ENCODE measurements at regions not wholly inside any gene's neighbourhood (a gene's known extent, or its start where the extent isn't known, plus 50 kb on each side); places are given as distances from the start of the nearest gene placed in this dataset.
A peak's percentile ranks its signal among the peaks of the same experiment; 100 is the strongest.

DNA sequence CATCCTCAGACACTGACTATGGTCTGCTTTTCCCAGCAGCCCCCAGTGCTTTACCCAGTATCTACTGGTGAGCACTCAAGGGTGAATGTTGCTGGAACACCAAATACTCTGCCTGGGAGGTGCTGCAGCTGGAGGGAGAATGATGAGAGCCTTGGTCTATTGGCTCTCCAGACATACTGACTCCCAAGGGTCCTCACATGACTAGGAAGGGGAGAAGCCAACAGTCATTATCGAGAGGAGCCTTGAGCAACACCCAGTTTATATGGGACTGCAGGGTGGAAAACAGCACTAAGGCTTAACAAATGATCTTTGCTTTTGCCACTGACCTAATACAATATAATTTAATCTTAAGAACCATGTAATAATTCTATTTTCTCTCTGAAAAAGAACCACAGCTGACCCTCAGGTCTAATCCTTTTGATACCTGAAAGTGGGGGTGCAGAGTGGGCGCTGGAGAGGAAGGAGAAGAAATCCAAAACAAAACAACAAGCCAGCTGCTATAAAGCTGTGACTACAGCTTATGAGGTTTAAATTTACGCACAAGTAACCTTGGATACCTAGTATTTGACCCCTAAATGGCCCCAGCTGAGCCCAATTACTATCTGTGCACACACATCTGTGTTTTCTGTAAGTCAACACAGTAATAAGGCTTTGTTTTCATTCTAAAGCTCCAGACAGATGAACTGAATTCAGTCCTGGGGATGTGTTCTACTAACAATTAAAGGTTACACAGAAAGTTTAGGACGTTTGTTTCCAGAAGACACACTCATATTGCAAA, 107.8 kb upstream of the GRIP1 start:
- no peaks in the 10 kb centered on the region for H3K27me3 ChIP-seq (ENCODE audit: insufficient read depth, low read depth, low read length)
- no peak overlapping the region for H3K4me3 ChIP-seq (ENCODE audit: low read length)
- no peaks in the 10 kb centered on the region for H3F3A ChIP-seq (ENCODE audit: insufficient read depth, low read length, poor library complexity, severe bottlenecking)
- TF ChIP-seq REST (IDR thresholded peaks at IDR 0.05; ENCODE audit: borderline replicate concordance) (no peak), TAF1 (IDR thresholded peaks at IDR 0.05; ENCODE audit: low read depth) (no peak), RAD21 (conservative IDR thresholded peaks at IDR 0.05) (no peak), SMC3 (conservative IDR thresholded peaks at IDR 0.05; ENCODE audit: poor library complexity) (no peak), CTCF (IDR thresholded peaks at IDR 0.05; ENCODE audit: poor library complexity, severe bottlenecking) (no peak), EZH2 (IDR thresholded peaks at IDR 0.05; ENCODE audit: borderline replicate concordance, insufficient read depth, low read length, poor library complexity, severe bottlenecking) (no peak), MXI1 (conservative IDR thresholded peaks at IDR 0.05; ENCODE audit: poor library complexity, severe bottlenecking) (no peak), POLR2AphosphoS5 (IDR thresholded peaks at IDR 0.05) (no peak), EP300 (conservative IDR thresholded peaks at IDR 0.05; ENCODE audit: poor library complexity, severe bottlenecking) (no peak)
- H3K9ac ChIP-seq (ENCODE audit: low read length): no peak overlapping the region
- H3K9me3 ChIP-seq (ENCODE audit: low read length): no peaks in the 10 kb centered on the region
- no peaks in the 10 kb centered on the region for H3K79me2 ChIP-seq (replicated peaks; ENCODE audit: insufficient read depth, low read length)
- H2AFZ ChIP-seq (ENCODE audit: low read depth, low read length): no peak overlapping the region
- no peaks in the 10 kb centered on the region for H4K20me1 ChIP-seq (ENCODE audit: insufficient read depth)
- no peak overlapping the region for H3K4me2 ChIP-seq (ENCODE audit: low read length)
- H3K36me3 ChIP-seq (ENCODE audit: insufficient read depth, low read length): no peaks in the 10 kb centered on the region
- no peak overlapping the region for H3K27ac ChIP-seq (ENCODE audit: low read length)
- H3K9me2 ChIP-seq (ENCODE audit: insufficient read depth, low read length): no peaks in the 10 kb centered on the region

- Histone ChIP-seq H4K20me1 (ENCODE audit: insufficient read depth) (no peaks in the 10 kb centered on the region), H3K9ac (ENCODE audit: low read length) (no peak overlapping the region), H3K4me2 (ENCODE audit: low read length) (no peak overlapping the region), H3K79me2 (replicated peaks; ENCODE audit: insufficient read depth, low read length) (peaks cover 6% of the 10 kb centered on the region), H3K9me2 (ENCODE audit: insufficient read depth, low read length) (no peaks in the 10 kb centered on the region), H3K27ac (ENCODE audit: low read length) (no peak overlapping the region), H3F3A (ENCODE audit: insufficient read depth, low read length, poor library complexity, severe bottlenecking) (peaks cover 3% of the 10 kb centered on the region), H2AFZ (ENCODE audit: low read depth, low read length) (no peak overlapping the region), H3K9me3 (ENCODE audit: low read length) (no peaks in the 10 kb centered on the region), H3K36me3 (ENCODE audit: insufficient read depth, low read length) (no peaks in the 10 kb centered on the region), H3K4me3 (ENCODE audit: low read length) (peak overlapping the region; percentile 4), H3K27me3 (ENCODE audit: insufficient read depth, low read depth, low read length) (no peaks in the 10 kb centered on the region)
- TF ChIP-seq RAD21 (conservative IDR thresholded peaks at IDR 0.05): no peak
- TF ChIP-seq REST (IDR thresholded peaks at IDR 0.05; ENCODE audit: borderline replicate concordance): no peak
- no peak for TF ChIP-seq SMC3 (conservative IDR thresholded peaks at IDR 0.05; ENCODE audit: poor library complexity)
- no peak for TF ChIP-seq TAF1 (IDR thresholded peaks at IDR 0.05; ENCODE audit: low read depth)
- no peak for TF ChIP-seq CTCF (IDR thresholded peaks at IDR 0.05; ENCODE audit: poor library complexity, severe bottlenecking)
- no peak for TF ChIP-seq EP300 (conservative IDR thresholded peaks at IDR 0.05; ENCODE audit: poor library complexity, severe bottlenecking)
- TF ChIP-seq MXI1 (conservative IDR thresholded peaks at IDR 0.05; ENCODE audit: poor library complexity, severe bottlenecking): no peak
- no peak for TF ChIP-seq EZH2 (IDR thresholded peaks at IDR 0.05; ENCODE audit: borderline replicate concordance, insufficient read depth, low read length, poor library complexity, severe bottlenecking)
- no peak for TF ChIP-seq POLR2AphosphoS5 (IDR thresholded peaks at IDR 0.05)
Measured at GRCh38 chr12:66799551-66799950, 120.7 kb upstream of the GRIP1 start.
